PFSK-1 (cell line): ENCODE measurements at regions not wholly inside any gene's neighbourhood (a gene's known extent, or its start where the extent isn't known, plus 50 kb on each side); places are given as distances from the start of the nearest gene placed in this dataset.

Experiments
- FOXP2 ChIP-seq: optimal IDR thresholded peaks from 2 replicates; pipeline ENCODE3; 2011; ENCODE audit warnings: borderline replicate concordance, control low read depth, inconsistent platforms; ENCODE audit not compliant: insufficient read depth; ENCODE audit errors: extremely low read length, extremely low read depth
- POLR2AphosphoS5 ChIP-seq: IDR thresholded peaks from 2 replicates; pipeline ENCODE4 v1.6.1; 2012; ENCODE audit warnings: low read depth, mild to moderate bottlenecking, control low read depth, low read length, moderate library complexity
- SIN3A ChIP-seq: IDR thresholded peaks from 2 replicates; pipeline ENCODE4 v1.6.1; 2012; ENCODE audit warnings: mild to moderate bottlenecking, low read length, moderate library complexity, borderline replicate concordance; ENCODE audit not compliant: insufficient read depth
- TAF1 ChIP-seq: IDR thresholded peaks from 2 replicates; pipeline ENCODE4 v1.6.1; 2012; ENCODE audit warnings: low read length, control low read depth, borderline replicate concordance; ENCODE audit not compliant: insufficient read depth
- TF ChIP-seq, protein P1 (sequence below), 2 experiments: IDR thresholded peaks; 2 replicates each; pipeline versions ENCODE4 v1.6.1 to v1.8.0; 2011 to 2012; ENCODE audit warnings: low read depth in 2 of 2, low read length in 2 of 2, control low read depth in 1 of 2, inconsistent platforms in 1 of 2, mild to moderate bottlenecking in 1 of 2, moderate library complexity in 1 of 2; ENCODE audit not compliant: insufficient read depth in 1 of 2

DNA sequence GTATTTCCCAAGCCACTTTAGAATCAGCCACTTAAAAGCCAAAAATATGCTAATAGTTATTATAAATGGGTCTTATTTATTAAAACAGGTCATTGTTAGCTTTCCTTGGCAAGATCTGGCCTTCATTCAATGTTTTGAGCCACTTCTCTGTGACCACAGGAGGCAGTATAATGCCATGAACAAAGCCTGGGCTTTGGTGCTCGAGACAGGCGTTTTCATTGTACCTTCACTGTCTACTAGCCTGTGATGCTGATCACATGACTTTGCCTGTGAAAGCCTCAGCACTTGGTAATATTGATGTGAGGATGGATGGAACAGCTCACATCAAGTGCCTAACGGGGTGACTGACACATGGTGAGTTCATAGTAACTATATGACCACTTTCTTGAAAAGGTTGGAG is 217.0 kb downstream of the RWDD3 start:
- TF ChIP-seq FOXP2, result no peak

GRCh38 chr1:95451904-95452303 is 217.9 kb downstream of the RWDD3 start:
- no peak for TF ChIP-seq FOXP2

- TF ChIP-seq POLR2AphosphoS5 (no peak), SIN3A (no peak), TAF1 (no peak), FOXP2 (no peak)
- TF ChIP-seq, protein P1, sequence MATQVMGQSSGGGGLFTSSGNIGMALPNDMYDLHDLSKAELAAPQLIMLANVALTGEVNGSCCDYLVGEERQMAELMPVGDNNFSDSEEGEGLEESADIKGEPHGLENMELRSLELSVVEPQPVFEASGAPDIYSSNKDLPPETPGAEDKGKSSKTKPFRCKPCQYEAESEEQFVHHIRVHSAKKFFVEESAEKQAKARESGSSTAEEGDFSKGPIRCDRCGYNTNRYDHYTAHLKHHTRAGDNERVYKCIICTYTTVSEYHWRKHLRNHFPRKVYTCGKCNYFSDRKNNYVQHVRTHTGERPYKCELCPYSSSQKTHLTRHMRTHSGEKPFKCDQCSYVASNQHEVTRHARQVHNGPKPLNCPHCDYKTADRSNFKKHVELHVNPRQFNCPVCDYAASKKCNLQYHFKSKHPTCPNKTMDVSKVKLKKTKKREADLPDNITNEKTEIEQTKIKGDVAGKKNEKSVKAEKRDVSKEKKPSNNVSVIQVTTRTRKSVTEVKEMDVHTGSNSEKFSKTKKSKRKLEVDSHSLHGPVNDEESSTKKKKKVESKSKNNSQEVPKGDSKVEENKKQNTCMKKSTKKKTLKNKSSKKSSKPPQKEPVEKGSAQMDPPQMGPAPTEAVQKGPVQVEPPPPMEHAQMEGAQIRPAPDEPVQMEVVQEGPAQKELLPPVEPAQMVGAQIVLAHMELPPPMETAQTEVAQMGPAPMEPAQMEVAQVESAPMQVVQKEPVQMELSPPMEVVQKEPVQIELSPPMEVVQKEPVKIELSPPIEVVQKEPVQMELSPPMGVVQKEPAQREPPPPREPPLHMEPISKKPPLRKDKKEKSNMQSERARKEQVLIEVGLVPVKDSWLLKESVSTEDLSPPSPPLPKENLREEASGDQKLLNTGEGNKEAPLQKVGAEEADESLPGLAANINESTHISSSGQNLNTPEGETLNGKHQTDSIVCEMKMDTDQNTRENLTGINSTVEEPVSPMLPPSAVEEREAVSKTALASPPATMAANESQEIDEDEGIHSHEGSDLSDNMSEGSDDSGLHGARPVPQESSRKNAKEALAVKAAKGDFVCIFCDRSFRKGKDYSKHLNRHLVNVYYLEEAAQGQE (IDR thresholded peaks at IDR 0.05; ENCODE audit: insufficient read depth in 1 of 2, low read depth in 2 of 2, low read length in 2 of 2), result no peak
Measured at GRCh38 chr1:95453053-95453452, 219.0 kb downstream of the RWDD3 start.

GRCh38 chr1:95467036-95467435 is 233.0 kb downstream of the RWDD3 start:
- TF ChIP-seq POLR2AphosphoS5 (no peak), FOXP2 (no peak), TAF1 (no peak), SIN3A (no peak)
- TF ChIP-seq, protein P1 (IDR thresholded peaks at IDR 0.05; ENCODE audit: insufficient read depth in 1 of 2, low read depth in 2 of 2, low read length in 2 of 2), result no peak

DNA sequence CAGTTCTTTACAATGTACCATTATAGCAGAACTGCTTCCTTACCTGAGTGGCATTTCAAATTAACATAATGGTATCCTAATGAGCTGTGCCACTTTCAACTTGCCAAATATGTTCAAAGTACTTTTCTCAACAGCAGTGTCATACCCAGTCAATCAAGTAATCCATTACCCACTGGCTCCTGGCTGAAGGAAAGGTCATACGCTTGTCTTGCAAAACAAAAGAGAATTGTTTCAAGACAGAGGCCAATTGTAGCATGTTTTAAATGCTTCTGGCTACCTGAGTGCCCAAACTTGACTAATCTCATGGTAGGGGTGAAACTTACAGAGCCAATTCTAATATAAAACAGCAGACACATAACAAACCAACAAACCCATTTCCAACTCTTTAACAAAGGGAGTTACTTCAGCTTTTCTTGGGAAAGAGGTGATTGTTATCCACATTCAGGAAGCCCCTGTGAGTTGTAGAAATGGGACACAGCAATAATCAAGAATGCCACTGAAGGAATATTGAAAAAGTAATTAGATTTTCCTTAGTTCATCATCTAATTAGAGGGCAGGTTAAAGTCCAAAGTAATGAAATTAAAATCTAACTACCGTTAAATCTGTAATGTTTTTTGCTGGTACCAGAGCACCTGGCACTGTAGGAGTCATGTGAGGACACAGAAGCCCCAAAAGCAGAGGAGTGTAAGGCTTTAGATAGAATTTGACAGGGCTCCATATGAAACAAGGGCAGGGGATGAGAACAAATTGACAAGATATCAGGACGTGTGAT is 241.9 kb downstream of the RWDD3 start:
- TF ChIP-seq TAF1 (no peak), POLR2AphosphoS5 (no peak), FOXP2 (no peak), SIN3A (no peak)
- TF ChIP-seq, protein P1 (IDR thresholded peaks at IDR 0.05; ENCODE audit: insufficient read depth in 1 of 2, low read depth in 2 of 2, low read length in 2 of 2), result no peak

DNA sequence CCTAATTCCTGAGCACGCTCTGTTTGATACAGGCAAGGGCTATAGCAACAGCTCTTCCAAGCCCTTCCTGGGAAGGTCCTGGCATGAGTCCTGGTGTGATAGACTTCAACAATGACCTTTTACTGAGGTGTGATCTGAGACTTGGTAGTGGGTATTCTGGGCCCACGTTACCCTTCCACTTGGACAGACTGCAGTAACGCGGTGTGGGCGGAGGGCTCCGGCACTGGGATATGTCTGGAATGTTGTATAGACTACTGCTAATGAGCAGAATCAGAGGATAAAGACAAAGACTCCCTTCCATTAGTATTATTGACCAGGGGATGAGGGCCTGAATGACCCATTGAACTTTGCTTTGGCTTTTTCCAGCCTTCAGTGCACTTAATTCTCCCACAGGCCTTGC is 262.3 kb downstream of the RWDD3 start:
- TF ChIP-seq TAF1 (no peak), SIN3A (no peak), FOXP2 (no peak), POLR2AphosphoS5 (no peak)
- TF ChIP-seq, protein P1 (IDR thresholded peaks at IDR 0.05; ENCODE audit: insufficient read depth in 1 of 2, low read depth in 2 of 2, low read length in 2 of 2), result no peak
